Immature natural killer cell (primary cell): ENCODE measurements at regions not wholly inside any gene's neighbourhood (a gene's known extent, or its start where the extent isn't known, plus 50 kb on each side); places are given as distances from the start of the nearest gene placed in this dataset.

Experiments
- DNase-seq, 3 donors: peaks; one replicate each; pipeline ENCODE4 v3.0.0; 2022; ENCODE audit warnings: mixed read lengths in 1 of 3
- H3K27ac Mint-ChIP-seq, 6 donors: one replicate each; pipeline ENCODE4 v1.8.0; 2020; ENCODE audit warnings: mixed read lengths in 6 of 6, mild to moderate bottlenecking in 5 of 6, inconsistent platforms in 4 of 6, moderate library complexity in 3 of 6
- H3K27me3 Mint-ChIP-seq, 3 donors: one replicate each; pipeline ENCODE4 v1.8.0; 2020 to 2021; ENCODE audit warnings: low read depth in 3 of 3, mild to moderate bottlenecking in 3 of 3, mixed read lengths in 3 of 3, moderate library complexity in 3 of 3, inconsistent platforms in 1 of 3
- H3K36me3 Mint-ChIP-seq, 3 donors: one replicate each; pipeline ENCODE4 v1.8.0; 2020; ENCODE audit warnings: mixed read lengths in 3 of 3, inconsistent platforms in 2 of 3, mild to moderate bottlenecking in 2 of 3
- H3K4me1 Mint-ChIP-seq, 2 donors: one replicate each; pipeline ENCODE4 v1.8.0; 2020; ENCODE audit warnings: inconsistent platforms in 2 of 2, mild to moderate bottlenecking in 2 of 2, mixed read lengths in 2 of 2, moderate library complexity in 1 of 2
- H3K4me3 Mint-ChIP-seq, 5 donors: one replicate each; pipeline ENCODE4 v1.8.0; 2020; ENCODE audit warnings: mild to moderate bottlenecking in 5 of 5, mixed read lengths in 5 of 5, inconsistent platforms in 3 of 5, moderate library complexity in 3 of 5
- H3K9me3 Mint-ChIP-seq, 6 donors: one replicate each; pipeline ENCODE4 v1.8.0; 2020; ENCODE audit warnings: mild to moderate bottlenecking in 6 of 6, mixed read lengths in 6 of 6, inconsistent platforms in 4 of 6, moderate library complexity in 3 of 6

DNA sequence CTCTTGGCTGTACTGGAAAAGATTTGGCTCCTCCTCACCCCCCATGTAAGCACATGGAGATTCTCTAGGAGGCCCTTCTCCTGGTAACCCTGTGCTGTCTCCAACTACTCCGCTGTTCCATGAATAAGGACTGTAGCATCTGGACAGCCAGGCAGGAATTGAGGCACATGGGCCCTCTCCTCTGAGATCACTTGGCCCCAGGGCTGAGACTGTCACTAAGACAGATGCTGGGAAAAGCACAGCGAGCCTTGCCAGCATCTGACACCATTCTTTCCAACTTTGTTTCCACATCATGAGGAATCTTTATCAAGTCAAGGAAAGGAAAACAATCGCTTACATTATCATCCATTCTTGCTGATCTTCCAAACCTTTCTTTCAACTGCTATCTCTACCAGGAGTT, 222.6 kb upstream of the INTU start:
- peaks cover 0 to 3% (median 1%) of the 10 kb centered on the region in 3 donors for H3K27me3 Mint-ChIP-seq
- no peaks in the 10 kb centered on the region for H3K36me3 Mint-ChIP-seq
- H3K9me3 Mint-ChIP-seq, result peaks cover 4 to 21% (median 12%) of the 10 kb centered on the region in 6 donors
- no peak for DNase-seq
- no peak overlapping the region for H3K4me3 Mint-ChIP-seq
- no peak overlapping the region for H3K27ac Mint-ChIP-seq
- no peaks in the 10 kb centered on the region for H3K4me1 Mint-ChIP-seq

DNA sequence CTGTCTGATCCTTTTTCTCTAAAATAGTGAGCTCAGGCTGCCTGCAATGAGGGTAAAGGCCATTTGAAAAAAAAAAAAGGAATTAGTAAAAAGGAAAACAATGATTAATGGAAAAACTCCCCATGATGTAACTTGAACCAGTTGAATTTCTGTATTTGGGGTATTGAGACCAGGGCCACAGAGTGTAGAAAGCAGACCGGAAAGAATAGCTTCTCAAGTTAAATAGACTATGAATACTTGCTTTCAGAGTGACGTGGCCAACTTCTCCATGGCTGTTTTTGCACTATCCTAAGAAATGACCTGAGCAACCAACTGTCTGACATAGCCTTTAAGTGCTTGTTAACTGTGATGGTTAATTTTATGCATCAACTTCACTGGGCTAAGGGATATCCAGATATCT, 222.1 kb upstream of the INTU start:
- Mint-ChIP-seq H3K27ac (no peak overlapping the region), H3K9me3 (peaks cover 4 to 21% (median 12%) of the 10 kb centered on the region in 6 donors), H3K27me3 (peaks cover 0 to 1% (median under 1%) of the 10 kb centered on the region in 3 donors), H3K4me3 (no peak overlapping the region), H3K4me1 (no peaks in the 10 kb centered on the region), H3K36me3 (no peaks in the 10 kb centered on the region)
- DNase-seq, result no peak

DNA sequence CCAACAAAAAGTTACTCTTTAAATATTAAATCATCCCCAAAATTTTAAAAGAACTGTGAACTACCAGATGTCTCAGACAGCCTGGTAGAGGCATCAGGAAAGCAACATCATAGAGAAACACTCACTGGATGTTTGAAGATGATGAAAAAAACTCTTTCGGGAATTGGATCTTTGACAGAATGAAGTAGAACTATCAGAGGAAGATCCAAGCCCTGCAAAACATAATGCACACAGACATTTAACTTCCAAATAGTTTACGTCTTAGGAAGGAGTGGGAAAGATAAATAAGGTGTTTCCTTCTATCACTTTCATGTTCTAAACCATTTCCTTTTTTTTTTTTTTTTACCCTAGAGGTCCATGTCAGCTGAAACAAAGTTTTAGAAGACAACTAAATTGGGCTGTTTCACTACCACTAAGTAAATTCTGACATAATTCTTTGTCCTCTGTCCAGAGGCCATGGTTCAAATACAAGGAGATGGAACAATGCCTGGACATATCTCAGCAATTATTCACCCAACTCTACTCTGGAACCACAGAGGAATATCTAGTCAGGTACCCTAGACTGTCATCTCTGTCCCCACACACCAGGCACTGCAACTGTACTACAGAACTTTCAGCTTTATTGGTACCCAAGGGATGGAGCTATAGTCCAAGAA, 217.7 kb upstream of the INTU start:
- Mint-ChIP-seq H3K36me3 (no peaks in the 10 kb centered on the region), H3K4me3 (no peak overlapping the region), H3K4me1 (no peaks in the 10 kb centered on the region), H3K27me3 (peaks cover 0 to 2% (median 1%) of the 10 kb centered on the region in 3 donors), H3K27ac (no peak overlapping the region), H3K9me3 (peaks cover 0 to 3% (median 0%) of the 10 kb centered on the region in 6 donors)
- no peak for DNase-seq

DNA sequence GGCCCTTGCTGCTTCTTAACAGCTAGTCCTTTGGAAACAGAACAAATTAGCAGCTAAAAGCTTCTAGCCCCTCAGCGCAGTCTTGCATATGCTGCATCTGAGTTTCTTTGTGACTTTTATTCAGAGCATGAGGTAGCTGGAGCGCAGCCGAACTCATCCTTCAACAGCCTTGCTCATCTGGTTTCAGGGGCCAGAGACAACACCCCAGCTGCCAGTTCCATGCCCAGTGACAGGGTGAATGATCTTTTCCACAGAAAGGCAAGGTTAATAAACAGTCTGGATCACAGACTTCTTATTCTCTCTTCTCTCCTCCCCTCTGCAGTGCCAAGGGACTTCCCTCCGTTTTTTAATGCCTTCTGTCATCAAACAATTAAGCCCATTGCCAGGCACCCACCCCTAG, 216.6 kb upstream of the INTU start:
- Mint-ChIP-seq H3K27ac (no peak overlapping the region), H3K36me3 (no peaks in the 10 kb centered on the region), H3K4me3 (no peak overlapping the region), H3K9me3 (peaks cover 0 to 3% (median 0%) of the 10 kb centered on the region in 6 donors), H3K4me1 (no peaks in the 10 kb centered on the region), H3K27me3 (peaks cover 0 to 2% (median 1%) of the 10 kb centered on the region in 3 donors)
- no peak for DNase-seq

DNA sequence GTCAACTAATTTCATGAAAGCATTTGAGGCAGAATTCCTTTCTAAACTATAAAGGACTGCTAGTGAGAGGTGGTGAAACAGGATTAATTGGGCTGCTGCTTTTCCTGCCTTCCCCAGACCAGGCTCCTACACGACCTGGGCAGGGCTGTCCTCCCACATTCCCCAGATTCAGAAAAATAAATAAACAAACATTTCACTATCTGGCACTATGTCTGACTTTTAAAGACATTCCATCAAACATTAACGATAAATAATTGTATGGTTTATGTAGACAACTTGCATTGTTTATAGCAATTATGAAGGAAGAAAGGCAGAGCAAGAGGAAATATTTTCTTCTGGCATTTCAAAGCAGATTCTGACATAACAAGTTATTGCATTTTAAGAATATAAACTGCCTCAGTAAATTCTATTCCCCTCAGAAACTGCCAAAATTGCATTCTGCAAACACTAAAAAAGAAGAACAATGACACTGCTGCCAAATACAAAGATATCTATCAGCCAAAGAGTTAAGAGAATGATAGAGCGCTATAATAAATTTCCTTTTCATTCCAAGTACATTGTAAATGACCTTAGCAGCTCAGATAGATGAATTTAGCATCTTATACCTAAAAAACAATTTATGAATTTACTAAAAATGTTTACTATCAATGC, 214.7 kb upstream of the INTU start:
- Mint-ChIP-seq H3K9me3 (peaks cover 0 to 3% (median 0%) of the 10 kb centered on the region in 6 donors), H3K4me1 (no peaks in the 10 kb centered on the region), H3K36me3 (no peaks in the 10 kb centered on the region), H3K27me3 (peaks cover 0 to 2% (median 1%) of the 10 kb centered on the region in 3 donors), H3K27ac (no peak overlapping the region), H3K4me3 (no peak overlapping the region)
- DNase-seq, result no peak

DNA sequence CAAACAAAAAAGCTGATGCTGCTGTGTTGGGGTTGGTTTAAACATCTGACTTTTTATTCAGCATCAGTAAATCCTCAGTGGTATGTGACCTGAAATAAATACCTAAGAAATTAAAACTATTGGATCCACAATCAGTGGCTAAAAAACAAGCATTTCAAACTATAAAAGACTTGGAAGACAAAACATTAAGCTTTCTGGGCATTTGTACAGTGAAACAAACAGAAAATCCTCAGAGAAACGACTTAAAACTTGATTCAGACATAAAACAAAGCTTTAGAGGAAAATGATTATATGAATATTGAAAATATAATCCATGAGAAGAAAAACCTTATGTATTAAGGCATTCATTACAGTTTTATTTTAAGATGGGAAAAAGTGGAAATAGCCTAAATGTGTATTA, 213.3 kb upstream of the INTU start:
- Mint-ChIP-seq H3K27me3 (peaks cover 0 to 2% (median 0%) of the 10 kb centered on the region in 3 donors), H3K27ac (no peak overlapping the region), H3K9me3 (peaks cover 0 to 4% (median 2%) of the 10 kb centered on the region in 6 donors)

DNA sequence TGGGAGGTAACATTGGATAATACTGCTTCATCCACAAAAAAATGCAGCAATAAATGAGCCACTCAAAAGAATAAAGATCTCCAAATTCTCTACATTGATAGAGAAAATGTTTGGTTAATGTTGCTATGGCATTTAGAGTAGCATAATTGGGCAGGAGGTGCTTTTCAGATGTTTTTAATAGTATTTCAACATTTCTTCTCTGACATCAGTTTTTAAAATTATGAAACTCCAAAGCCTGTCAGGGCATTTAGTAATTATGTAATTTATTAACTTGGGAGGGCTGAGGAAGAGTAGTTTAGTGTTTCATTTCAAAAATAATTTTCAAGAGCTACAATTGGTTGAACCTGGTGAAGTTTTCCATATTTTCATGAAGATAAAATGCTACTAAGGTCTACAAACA, 211.3 kb upstream of the INTU start:
- H3K36me3 Mint-ChIP-seq, result no peaks in the 10 kb centered on the region
- peaks cover 1 to 11% (median 8%) of the 10 kb centered on the region in 6 donors for H3K9me3 Mint-ChIP-seq
- H3K4me3 Mint-ChIP-seq, result no peak overlapping the region
- H3K27ac Mint-ChIP-seq, result no peak overlapping the region
- peaks cover 0 to 2% (median 0%) of the 10 kb centered on the region in 3 donors for H3K27me3 Mint-ChIP-seq
- H3K4me1 Mint-ChIP-seq, result no peaks in the 10 kb centered on the region
- DNase-seq, result no peak

More for the DNA sequence above, 213.3 kb upstream of the INTU start:
- DNase-seq, result no peak
- no peaks in the 10 kb centered on the region for H3K36me3 Mint-ChIP-seq
- H3K4me3 Mint-ChIP-seq, result no peak overlapping the region
- no peaks in the 10 kb centered on the region for H3K4me1 Mint-ChIP-seq

DNA sequence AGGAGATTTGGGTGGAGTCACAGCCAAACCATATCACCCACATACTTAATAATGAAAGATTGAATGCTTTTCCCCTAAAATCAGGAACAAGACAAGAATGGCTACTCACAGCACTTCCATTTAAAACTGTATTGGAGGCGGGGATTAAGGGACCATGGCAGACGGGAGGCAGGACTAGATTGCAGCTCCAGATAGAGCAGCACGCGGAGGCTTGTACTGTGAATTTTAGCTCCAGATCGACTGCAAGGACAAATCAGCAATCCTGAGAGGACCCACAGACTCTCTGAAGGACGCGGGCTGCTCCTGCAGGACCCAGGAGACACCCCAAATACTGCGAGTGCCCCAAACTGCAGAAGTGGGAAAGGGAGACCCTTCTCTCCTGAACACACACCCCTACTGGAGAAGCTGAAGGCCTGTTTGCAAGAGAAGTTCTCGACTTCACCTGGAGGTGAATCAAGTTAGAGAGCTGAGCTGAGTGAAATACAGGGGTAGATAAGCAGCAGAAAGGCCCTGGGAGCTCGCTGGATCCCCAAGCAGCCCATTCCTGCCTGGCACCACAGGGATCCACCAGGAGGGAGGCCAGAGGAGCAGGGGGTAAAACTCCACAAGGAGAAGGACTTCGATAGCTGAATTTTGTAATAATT, 207.4 kb upstream of the INTU start:
- no peak overlapping the region for H3K27ac Mint-ChIP-seq
- H3K4me3 Mint-ChIP-seq, result no peak overlapping the region
- H3K4me1 Mint-ChIP-seq, result no peaks in the 10 kb centered on the region
- H3K36me3 Mint-ChIP-seq, result no peaks in the 10 kb centered on the region
- DNase-seq, result no peak
- peaks cover 5 to 14% (median 10%) of the 10 kb centered on the region in 6 donors for H3K9me3 Mint-ChIP-seq
- peaks cover 0 to 2% (median 0%) of the 10 kb centered on the region in 3 donors for H3K27me3 Mint-ChIP-seq

DNA sequence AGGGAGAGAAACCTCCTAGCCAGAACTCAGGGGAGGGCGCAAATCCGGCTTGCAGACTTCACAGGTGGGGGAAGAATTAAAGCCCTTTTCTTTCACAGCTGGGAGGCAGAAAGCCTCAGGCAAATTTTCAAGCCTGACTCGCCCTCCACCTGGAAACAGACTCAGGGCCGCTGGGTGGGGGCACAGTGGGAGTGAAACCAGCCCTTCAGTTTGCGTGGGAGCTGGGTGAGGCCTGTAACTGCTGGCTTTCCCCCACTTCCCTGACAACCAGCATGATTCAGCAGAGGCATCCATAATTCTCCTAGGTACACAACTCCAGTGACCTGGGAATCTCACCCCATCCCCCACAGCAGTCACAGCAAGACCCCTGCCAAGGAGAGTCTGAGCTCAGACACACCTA, 206.9 kb upstream of the INTU start:
- no peaks in the 10 kb centered on the region for H3K4me1 Mint-ChIP-seq
- H3K4me3 Mint-ChIP-seq, result no peak overlapping the region
- DNase-seq, result no peak
- H3K27me3 Mint-ChIP-seq, result peaks cover 0 to 2% (median 0%) of the 10 kb centered on the region in 3 donors
- no peak overlapping the region for H3K27ac Mint-ChIP-seq
- no peaks in the 10 kb centered on the region for H3K36me3 Mint-ChIP-seq
- H3K9me3 Mint-ChIP-seq, result peaks cover 5 to 14% (median 10%) of the 10 kb centered on the region in 6 donors

DNA sequence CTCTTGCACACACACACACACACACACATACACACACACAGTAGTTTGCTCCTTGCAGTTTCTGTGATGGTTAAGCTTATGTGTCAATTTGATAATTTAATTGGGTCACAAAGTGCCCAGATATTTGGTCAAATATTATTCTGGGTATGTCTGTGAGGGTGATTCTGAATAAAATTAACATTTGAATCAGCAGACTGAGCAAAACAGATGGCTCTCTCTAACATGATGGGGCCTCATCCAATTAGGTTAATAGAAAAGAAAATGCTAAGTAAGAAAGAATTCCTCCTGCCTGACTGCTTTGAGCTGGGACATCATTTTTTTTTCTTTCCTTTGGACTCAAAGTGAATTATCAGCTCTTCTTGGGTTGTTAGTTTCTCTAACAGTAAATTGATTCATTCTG, 191.2 kb upstream of the INTU start:
- no peak for DNase-seq
- Mint-ChIP-seq H3K27ac (no peak overlapping the region), H3K4me1 (no peaks in the 10 kb centered on the region), H3K27me3 (peaks cover 0 to 2% (median 1%) of the 10 kb centered on the region in 3 donors), H3K9me3 (peaks cover 2 to 12% (median 7%) of the 10 kb centered on the region in 6 donors), H3K4me3 (no peak overlapping the region), H3K36me3 (no peaks in the 10 kb centered on the region)

DNA sequence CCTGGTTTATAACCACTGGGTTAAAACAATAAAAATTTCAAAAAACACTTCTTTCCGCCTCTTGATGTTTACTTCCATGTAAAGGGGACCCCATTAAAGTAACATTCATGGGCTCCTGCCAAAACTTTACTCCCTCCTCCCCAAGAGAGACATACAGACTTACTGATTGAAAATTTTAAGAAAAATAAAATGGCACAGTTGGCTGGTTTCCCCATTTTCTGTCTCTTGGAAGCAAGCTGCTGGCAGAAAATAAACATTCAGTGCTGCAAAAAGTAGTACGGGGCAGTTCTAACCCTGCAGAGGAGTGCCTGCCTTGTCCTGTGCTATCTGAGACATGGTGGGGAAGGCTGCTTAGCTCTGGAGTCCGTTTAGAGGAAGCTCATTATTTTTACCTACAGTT, 187.3 kb upstream of the INTU start:
- H3K4me1 Mint-ChIP-seq, result no peaks in the 10 kb centered on the region
- no peaks in the 10 kb centered on the region for H3K36me3 Mint-ChIP-seq
- no peak overlapping the region for H3K4me3 Mint-ChIP-seq

DNA sequence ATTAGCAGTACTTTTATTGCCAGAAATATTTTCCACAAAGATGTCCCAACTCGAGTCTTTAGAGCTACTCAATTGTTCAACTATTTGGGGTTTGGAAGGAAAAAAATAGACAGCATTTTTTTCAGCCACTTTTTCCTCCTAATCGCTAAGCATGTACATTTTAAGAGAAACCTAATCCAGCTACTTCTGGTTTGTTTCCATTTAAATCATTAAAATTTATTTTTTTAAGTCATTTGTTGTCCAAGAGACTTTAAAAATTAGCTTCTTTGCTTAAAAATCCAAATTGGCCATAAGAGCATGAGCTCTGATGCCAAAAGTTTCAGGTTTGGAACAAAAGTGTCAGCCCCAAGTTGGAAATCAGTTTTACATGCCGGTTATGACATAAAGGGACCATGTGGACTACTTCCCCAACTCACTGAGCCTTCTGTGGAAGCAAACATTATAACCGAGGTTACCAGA, 186.3 kb upstream of the INTU start:
- Mint-ChIP-seq H3K27me3 (peaks cover 0 to 1% (median 0%) of the 10 kb centered on the region in 3 donors), H3K4me1 (no peaks in the 10 kb centered on the region), H3K27ac (no peak overlapping the region), H3K9me3 (peaks cover 0 to 9% (median 3%) of the 10 kb centered on the region in 6 donors), H3K36me3 (no peaks in the 10 kb centered on the region), H3K4me3 (no peak overlapping the region)
- DNase-seq, result no peak

More for the DNA sequence above, 187.3 kb upstream of the INTU start:
- no peak for DNase-seq
- peaks cover 0 to 1% (median 0%) of the 10 kb centered on the region in 3 donors for H3K27me3 Mint-ChIP-seq
- H3K27ac Mint-ChIP-seq, result no peak overlapping the region
- peaks cover 0 to 9% (median 3%) of the 10 kb centered on the region in 6 donors for H3K9me3 Mint-ChIP-seq

DNA sequence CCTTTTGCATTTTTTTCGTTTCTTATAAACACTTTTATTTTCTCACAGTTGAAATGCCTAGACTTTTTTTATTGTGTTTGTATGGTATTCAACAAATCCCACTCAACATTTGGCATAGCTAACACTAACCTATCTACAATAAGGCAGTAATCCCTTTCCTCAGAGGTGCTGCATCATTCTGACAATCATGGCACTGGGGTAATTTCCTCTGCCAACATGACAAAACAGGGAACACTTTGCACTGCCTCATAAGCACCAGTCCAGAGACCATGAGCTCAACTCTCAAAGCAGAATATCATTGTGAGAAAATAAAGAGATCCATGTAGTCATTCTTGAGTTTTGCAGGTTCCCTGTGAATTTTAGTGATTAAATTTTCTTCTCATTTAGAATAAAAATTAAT, 183.8 kb upstream of the INTU start:
- DNase-seq, result no peak
- H3K4me3 Mint-ChIP-seq, result no peak overlapping the region
- H3K36me3 Mint-ChIP-seq, result no peaks in the 10 kb centered on the region
- H3K27ac Mint-ChIP-seq, result no peak overlapping the region
- no peaks in the 10 kb centered on the region for H3K27me3 Mint-ChIP-seq
- H3K9me3 Mint-ChIP-seq, result peaks cover 0 to 6% (median 1%) of the 10 kb centered on the region in 6 donors
- no peaks in the 10 kb centered on the region for H3K4me1 Mint-ChIP-seq

DNA sequence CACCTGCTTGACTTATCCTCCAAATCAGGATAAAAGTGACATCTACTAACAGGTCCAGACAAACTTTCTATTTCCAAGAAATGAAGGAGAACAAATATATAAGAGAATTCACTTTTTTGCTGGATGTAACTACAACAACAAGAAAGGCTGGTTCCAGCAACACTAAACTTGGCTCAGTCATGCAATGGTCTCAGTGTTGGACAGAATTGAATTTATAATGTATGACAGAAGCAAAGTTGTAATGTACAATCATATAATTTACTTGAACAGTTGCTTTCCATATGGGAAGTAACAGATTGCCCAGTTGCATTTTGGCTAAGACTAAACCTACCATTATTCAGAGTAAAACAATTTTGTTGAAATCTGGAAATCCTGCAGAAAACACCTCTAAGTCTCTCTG, 183.3 kb upstream of the INTU start:
- Mint-ChIP-seq H3K9me3 (peaks cover 0 to 6% (median 3%) of the 10 kb centered on the region in 6 donors), H3K4me1 (no peaks in the 10 kb centered on the region), H3K36me3 (no peaks in the 10 kb centered on the region), H3K27ac (no peak overlapping the region), H3K27me3 (no peaks in the 10 kb centered on the region), H3K4me3 (no peak overlapping the region)
- no peak for DNase-seq
